GM21529 (cell line): ENCODE measurements at regions not wholly inside any gene's neighbourhood (a gene's known extent, or its start where the extent isn't known, plus 50 kb on each side); places are given as distances from the start of the nearest gene placed in this dataset.
"Not testable (repeated sequence)": the region's sequence is repeated elsewhere in the genome, so short reads cannot be mapped to it uniquely, and the experiment has no call there.

Experiments used
- ATAC-seq: cut with Tn5 transposase; IDR thresholded peaks from one replicate; pipeline ENCODE4 v1.9.1; 2021; ENCODE audit not compliant: unreplicated experiment

- no peak for ATAC-seq
Observed at GRCh38 chr16:72598696-72599095, 426.7 kb upstream of the PMFBP1 start.

- no peak for ATAC-seq
Observed at GRCh38 chr16:72597938-72598337, 426.0 kb upstream of the PMFBP1 start.

- ATAC-seq: no peak
Observed at GRCh38 chr16:72596373-72596772, 424.4 kb upstream of the PMFBP1 start.

GRCh38 chr16:72590151-72590937 lies 418.4 kb upstream of the PMFBP1 start:
- peak; percentile 89 for ATAC-seq

GRCh38 chr16:72588551-72588950 lies 416.6 kb upstream of the PMFBP1 start:
- no peak for ATAC-seq

- not testable (repeated sequence) for ATAC-seq
Observed at GRCh38 chr16:72578061-72578460, 406.1 kb upstream of the PMFBP1 start.

GRCh38 chr16:72576189-72576588 lies 404.2 kb upstream of the PMFBP1 start:
- no peak for ATAC-seq

- no peak for ATAC-seq
Observed at GRCh38 chr16:72569677-72570076, 397.7 kb upstream of the PMFBP1 start.

GRCh38 chr16:72568502-72568901 lies 396.5 kb upstream of the PMFBP1 start:
- ATAC-seq: no peak

GRCh38 chr16:72566174-72566573 lies 394.2 kb upstream of the PMFBP1 start:
- ATAC-seq: no peak

GRCh38 chr16:72565106-72565505 lies 393.2 kb upstream of the PMFBP1 start:
- no peak for ATAC-seq

- no peak for ATAC-seq
Observed at GRCh38 chr16:72560617-72561016, 388.7 kb upstream of the PMFBP1 start.

- no peak for ATAC-seq
Observed at GRCh38 chr16:72558501-72558900, 386.5 kb upstream of the PMFBP1 start.

- no peak for ATAC-seq
Observed at GRCh38 chr16:72554935-72555334, 383.0 kb upstream of the PMFBP1 start.

GRCh38 chr16:72552654-72553053 lies 380.7 kb upstream of the PMFBP1 start:
- no peak for ATAC-seq

GRCh38 chr16:72551649-72552048 lies 379.7 kb upstream of the PMFBP1 start:
- ATAC-seq: no peak

GRCh38 chr16:72549878-72550277 lies 377.9 kb upstream of the PMFBP1 start:
- no peak for ATAC-seq

GRCh38 chr16:72542102-72542501 lies 370.1 kb upstream of the PMFBP1 start:
- ATAC-seq: no peak

- no peak for ATAC-seq
Observed at GRCh38 chr16:72537664-72538063, 365.7 kb upstream of the PMFBP1 start.

- ATAC-seq: no peak
Observed at GRCh38 chr16:72536723-72537435, 364.9 kb upstream of the PMFBP1 start.

GRCh38 chr16:72532906-72533410 lies 361.0 kb upstream of the PMFBP1 start:
- no peak for ATAC-seq

- ATAC-seq: no peak
Observed at GRCh38 chr16:72530434-72530833, 358.5 kb upstream of the PMFBP1 start.
